GM23338 (cell line): ENCODE measurements at regions not wholly inside any gene's neighbourhood (a gene's known extent, or its start where the extent isn't known, plus 50 kb on each side); places are given as distances from the start of the nearest gene placed in this dataset.

Source experiments
- ATAC-seq: fragments of 200-7000 bp; cut with Tn5 transposase; 3 replicates; pipeline ENCODE4 v1.9.1; 2020
- DNase-seq: peaks from one replicate; pipeline ENCODE4 v3.0.0-alpha.2; 2015; ENCODE audit warnings: low spot score
- H2AFZ ChIP-seq: fragments of 200-600 bp; sonication (generic); 2 replicates; pipeline ENCODE4 v1.8.0; 2016; ENCODE audit warnings: antibody characterized with exemption, mild to moderate bottlenecking, moderate library complexity
- H3F3A ChIP-seq: fragments of 200-600 bp; sonication (generic); replicated peaks from 2 replicates; pipeline ENCODE4 v1.8.0; 2017; ENCODE audit warnings: antibody characterized with exemption, mixed run types, low read depth
- H3K27ac ChIP-seq: fragments of 200-600 bp; sonication (generic); 2 replicates; pipeline ENCODE4 v1.6.1; 2016; ENCODE audit warnings: low read depth
- H3K27me3 ChIP-seq: fragments of 200-600 bp; sonication (generic); 2 replicates; pipeline ENCODE4 v1.8.0; 2016; ENCODE audit warnings: mild to moderate bottlenecking, mixed run types, moderate library complexity; ENCODE audit not compliant: insufficient read depth
- H3K36me3 ChIP-seq: fragments of 200-600 bp; sonication (generic); 2 replicates; pipeline ENCODE4 v1.8.0; 2016; ENCODE audit warnings: mild to moderate bottlenecking; ENCODE audit not compliant: insufficient read depth
- H3K4me1 ChIP-seq: fragments of 200-600 bp; sonication (generic); 2 replicates; pipeline ENCODE4 v1.8.0; 2016; ENCODE audit warnings: mild to moderate bottlenecking, moderate library complexity; ENCODE audit not compliant: insufficient read depth
- H3K4me2 ChIP-seq: fragments of 200-600 bp; sonication (generic); 2 replicates; pipeline ENCODE4 v1.7.1; 2017; ENCODE audit warnings: mixed run types
- H3K4me3 ChIP-seq: fragments of 200-600 bp; sonication (generic); 2 replicates; pipeline ENCODE4 v1.6.1; 2016; ENCODE audit warnings: mixed run types
- H3K79me2 ChIP-seq: fragments of 200-600 bp; sonication (generic); replicated peaks from 2 replicates; pipeline ENCODE4 v1.8.0; 2017; ENCODE audit warnings: mild to moderate bottlenecking; ENCODE audit not compliant: insufficient read depth
- H3K9me2 ChIP-seq: fragments of 200-600 bp; sonication (generic); 2 replicates; pipeline ENCODE4 v1.8.0; 2017; ENCODE audit not compliant: insufficient read depth
- H4K20me1 ChIP-seq: fragments of 200-600 bp; sonication (generic); replicated peaks from 2 replicates; pipeline ENCODE4 v1.8.0; 2017; ENCODE audit warnings: mild to moderate bottlenecking; ENCODE audit not compliant: insufficient read depth
- H3K27ac Mint-ChIP-seq: 2 replicates; pipeline ENCODE4 v1.8.0; 2020; ENCODE audit warnings: inconsistent platforms, mild to moderate bottlenecking, moderate library complexity, mixed read lengths
- H3K27me3 Mint-ChIP-seq: 3 replicates; pipeline ENCODE4 v1.8.0; 2022; ENCODE audit warnings: low read depth, mild to moderate bottlenecking, moderate library complexity, mixed read lengths, inconsistent platforms; ENCODE audit not compliant: insufficient read depth, poor library complexity
- H3K36me3 Mint-ChIP-seq: 3 replicates; pipeline ENCODE4 v1.8.0; 2021; ENCODE audit warnings: low read depth, mild to moderate bottlenecking, inconsistent platforms, moderate library complexity, mixed read lengths
- H3K4me1 Mint-ChIP-seq: 3 replicates; pipeline ENCODE4 v1.8.0; 2020; ENCODE audit warnings: mild to moderate bottlenecking, inconsistent platforms, mixed read lengths
- H3K4me3 Mint-ChIP-seq: 3 replicates; pipeline ENCODE4 v1.8.0; 2021; ENCODE audit warnings: moderate library complexity, mild to moderate bottlenecking, inconsistent platforms, mixed read lengths
- H3K9me3 Mint-ChIP-seq: 3 replicates; pipeline ENCODE4 v1.8.0; 2020; ENCODE audit warnings: moderate library complexity, mild to moderate bottlenecking, inconsistent platforms, mixed read lengths
- CREB1 ChIP-seq: fragments of 250-450 bp; sonication (Bioruptor Pico); IDR thresholded peaks from 2 replicates; pipeline ENCODE4 v1.5.0; 2020; ENCODE audit warnings: low read depth, mild to moderate bottlenecking, moderate library complexity
- EZH2 ChIP-seq: fragments of 200-600 bp; sonication (generic); IDR thresholded peaks from one replicate; pipeline ENCODE4 v1.8.0; 2017; ENCODE audit warnings: antibody characterized with exemption, mild to moderate bottlenecking, low read depth; ENCODE audit not compliant: unreplicated experiment
- EZH2phosphoT487 ChIP-seq: fragments of 200-600 bp; sonication (generic); IDR thresholded peaks from one replicate; pipeline ENCODE4 v1.8.1; 2018; ENCODE audit warnings: antibody characterized with exemption; ENCODE audit not compliant: unreplicated experiment
- JUNB ChIP-seq: IDR thresholded peaks from one replicate; pipeline ENCODE4 v1.6.1; 2016; ENCODE audit warnings: antibody characterized with exemption; ENCODE audit not compliant: unreplicated experiment
- NANOG ChIP-seq: IDR thresholded peaks from 2 replicates; pipeline ENCODE4 v1.6.1; 2016; ENCODE audit warnings: antibody characterized with exemption, borderline replicate concordance
- POLR2AphosphoS5 ChIP-seq: IDR thresholded peaks from 2 replicates; pipeline ENCODE4 v1.6.1; 2016; ENCODE audit warnings: antibody characterized with exemption, low read depth
- REST ChIP-seq: IDR thresholded peaks from one replicate; pipeline ENCODE4 v1.6.1; 2018; ENCODE audit warnings: antibody characterized with exemption; ENCODE audit not compliant: unreplicated experiment
- STAT1 ChIP-seq: IDR thresholded peaks from one replicate; pipeline ENCODE4 v1.6.1; 2016; ENCODE audit warnings: antibody characterized with exemption; ENCODE audit not compliant: unreplicated experiment
- ZNF114 ChIP-seq: fragments of 250-450 bp; sonication (Bioruptor Pico); IDR thresholded peaks from 2 replicates; pipeline ENCODE4 v1.5.0; 2020; ENCODE audit warnings: mild to moderate bottlenecking, moderate library complexity
- ZNF331 ChIP-seq: fragments of 250-450 bp; sonication (Bioruptor Pico); IDR thresholded peaks from 2 replicates; pipeline ENCODE4 v1.5.0; 2020; ENCODE audit warnings: low read depth, mild to moderate bottlenecking, moderate library complexity
- TF ChIP-seq, protein P1 (sequence below), 2 experiments: fragments of 200-600 bp in 1 of 2; sonication (generic) in 1 of 2; conservative IDR thresholded peaks; 2 replicates each; pipeline versions ENCODE4 v1.5.1 to v1.6.1; 2016 to 2017; ENCODE audit warnings: antibody characterized with exemption in 2 of 2, low read depth in 2 of 2, mild to moderate bottlenecking in 2 of 2, moderate library complexity in 1 of 2
- TF ChIP-seq, protein P2 (sequence below): fragments of 250-450 bp; sonication (Bioruptor Pico); IDR thresholded peaks from 2 replicates; pipeline ENCODE4 v1.5.0; 2020; ENCODE audit warnings: mild to moderate bottlenecking, moderate library complexity
- TF ChIP-seq, protein P3 (sequence below): IDR thresholded peaks from 2 replicates; pipeline ENCODE4 v1.6.1; 2016; ENCODE audit warnings: antibody characterized with exemption

GRCh38 chr13:73732350-73732749 is 401.9 kb downstream of the KLF12 start:
- no peak overlapping the region for H3K27ac ChIP-seq
- no peak overlapping the region for H3K27ac Mint-ChIP-seq
- TF ChIP-seq ZNF114 (CRISPR knock-in tag) = no peak
- no peak for TF ChIP-seq STAT1
- TF ChIP-seq ZNF331 = no peak
- no peak for TF ChIP-seq JUNB
- no peak for TF ChIP-seq EZH2
- TF ChIP-seq REST = no peak
- no peak for TF ChIP-seq NANOG
- no peak for TF ChIP-seq EZH2phosphoT487
- TF ChIP-seq, protein P1, sequence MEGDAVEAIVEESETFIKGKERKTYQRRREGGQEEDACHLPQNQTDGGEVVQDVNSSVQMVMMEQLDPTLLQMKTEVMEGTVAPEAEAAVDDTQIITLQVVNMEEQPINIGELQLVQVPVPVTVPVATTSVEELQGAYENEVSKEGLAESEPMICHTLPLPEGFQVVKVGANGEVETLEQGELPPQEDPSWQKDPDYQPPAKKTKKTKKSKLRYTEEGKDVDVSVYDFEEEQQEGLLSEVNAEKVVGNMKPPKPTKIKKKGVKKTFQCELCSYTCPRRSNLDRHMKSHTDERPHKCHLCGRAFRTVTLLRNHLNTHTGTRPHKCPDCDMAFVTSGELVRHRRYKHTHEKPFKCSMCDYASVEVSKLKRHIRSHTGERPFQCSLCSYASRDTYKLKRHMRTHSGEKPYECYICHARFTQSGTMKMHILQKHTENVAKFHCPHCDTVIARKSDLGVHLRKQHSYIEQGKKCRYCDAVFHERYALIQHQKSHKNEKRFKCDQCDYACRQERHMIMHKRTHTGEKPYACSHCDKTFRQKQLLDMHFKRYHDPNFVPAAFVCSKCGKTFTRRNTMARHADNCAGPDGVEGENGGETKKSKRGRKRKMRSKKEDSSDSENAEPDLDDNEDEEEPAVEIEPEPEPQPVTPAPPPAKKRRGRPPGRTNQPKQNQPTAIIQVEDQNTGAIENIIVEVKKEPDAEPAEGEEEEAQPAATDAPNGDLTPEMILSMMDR (conservative IDR thresholded peaks at IDR 0.05; ENCODE audit: low read depth in 2 of 2) = no peak
- TF ChIP-seq CREB1 (CRISPR knock-in tag) = no peak
- TF ChIP-seq, protein P2, sequence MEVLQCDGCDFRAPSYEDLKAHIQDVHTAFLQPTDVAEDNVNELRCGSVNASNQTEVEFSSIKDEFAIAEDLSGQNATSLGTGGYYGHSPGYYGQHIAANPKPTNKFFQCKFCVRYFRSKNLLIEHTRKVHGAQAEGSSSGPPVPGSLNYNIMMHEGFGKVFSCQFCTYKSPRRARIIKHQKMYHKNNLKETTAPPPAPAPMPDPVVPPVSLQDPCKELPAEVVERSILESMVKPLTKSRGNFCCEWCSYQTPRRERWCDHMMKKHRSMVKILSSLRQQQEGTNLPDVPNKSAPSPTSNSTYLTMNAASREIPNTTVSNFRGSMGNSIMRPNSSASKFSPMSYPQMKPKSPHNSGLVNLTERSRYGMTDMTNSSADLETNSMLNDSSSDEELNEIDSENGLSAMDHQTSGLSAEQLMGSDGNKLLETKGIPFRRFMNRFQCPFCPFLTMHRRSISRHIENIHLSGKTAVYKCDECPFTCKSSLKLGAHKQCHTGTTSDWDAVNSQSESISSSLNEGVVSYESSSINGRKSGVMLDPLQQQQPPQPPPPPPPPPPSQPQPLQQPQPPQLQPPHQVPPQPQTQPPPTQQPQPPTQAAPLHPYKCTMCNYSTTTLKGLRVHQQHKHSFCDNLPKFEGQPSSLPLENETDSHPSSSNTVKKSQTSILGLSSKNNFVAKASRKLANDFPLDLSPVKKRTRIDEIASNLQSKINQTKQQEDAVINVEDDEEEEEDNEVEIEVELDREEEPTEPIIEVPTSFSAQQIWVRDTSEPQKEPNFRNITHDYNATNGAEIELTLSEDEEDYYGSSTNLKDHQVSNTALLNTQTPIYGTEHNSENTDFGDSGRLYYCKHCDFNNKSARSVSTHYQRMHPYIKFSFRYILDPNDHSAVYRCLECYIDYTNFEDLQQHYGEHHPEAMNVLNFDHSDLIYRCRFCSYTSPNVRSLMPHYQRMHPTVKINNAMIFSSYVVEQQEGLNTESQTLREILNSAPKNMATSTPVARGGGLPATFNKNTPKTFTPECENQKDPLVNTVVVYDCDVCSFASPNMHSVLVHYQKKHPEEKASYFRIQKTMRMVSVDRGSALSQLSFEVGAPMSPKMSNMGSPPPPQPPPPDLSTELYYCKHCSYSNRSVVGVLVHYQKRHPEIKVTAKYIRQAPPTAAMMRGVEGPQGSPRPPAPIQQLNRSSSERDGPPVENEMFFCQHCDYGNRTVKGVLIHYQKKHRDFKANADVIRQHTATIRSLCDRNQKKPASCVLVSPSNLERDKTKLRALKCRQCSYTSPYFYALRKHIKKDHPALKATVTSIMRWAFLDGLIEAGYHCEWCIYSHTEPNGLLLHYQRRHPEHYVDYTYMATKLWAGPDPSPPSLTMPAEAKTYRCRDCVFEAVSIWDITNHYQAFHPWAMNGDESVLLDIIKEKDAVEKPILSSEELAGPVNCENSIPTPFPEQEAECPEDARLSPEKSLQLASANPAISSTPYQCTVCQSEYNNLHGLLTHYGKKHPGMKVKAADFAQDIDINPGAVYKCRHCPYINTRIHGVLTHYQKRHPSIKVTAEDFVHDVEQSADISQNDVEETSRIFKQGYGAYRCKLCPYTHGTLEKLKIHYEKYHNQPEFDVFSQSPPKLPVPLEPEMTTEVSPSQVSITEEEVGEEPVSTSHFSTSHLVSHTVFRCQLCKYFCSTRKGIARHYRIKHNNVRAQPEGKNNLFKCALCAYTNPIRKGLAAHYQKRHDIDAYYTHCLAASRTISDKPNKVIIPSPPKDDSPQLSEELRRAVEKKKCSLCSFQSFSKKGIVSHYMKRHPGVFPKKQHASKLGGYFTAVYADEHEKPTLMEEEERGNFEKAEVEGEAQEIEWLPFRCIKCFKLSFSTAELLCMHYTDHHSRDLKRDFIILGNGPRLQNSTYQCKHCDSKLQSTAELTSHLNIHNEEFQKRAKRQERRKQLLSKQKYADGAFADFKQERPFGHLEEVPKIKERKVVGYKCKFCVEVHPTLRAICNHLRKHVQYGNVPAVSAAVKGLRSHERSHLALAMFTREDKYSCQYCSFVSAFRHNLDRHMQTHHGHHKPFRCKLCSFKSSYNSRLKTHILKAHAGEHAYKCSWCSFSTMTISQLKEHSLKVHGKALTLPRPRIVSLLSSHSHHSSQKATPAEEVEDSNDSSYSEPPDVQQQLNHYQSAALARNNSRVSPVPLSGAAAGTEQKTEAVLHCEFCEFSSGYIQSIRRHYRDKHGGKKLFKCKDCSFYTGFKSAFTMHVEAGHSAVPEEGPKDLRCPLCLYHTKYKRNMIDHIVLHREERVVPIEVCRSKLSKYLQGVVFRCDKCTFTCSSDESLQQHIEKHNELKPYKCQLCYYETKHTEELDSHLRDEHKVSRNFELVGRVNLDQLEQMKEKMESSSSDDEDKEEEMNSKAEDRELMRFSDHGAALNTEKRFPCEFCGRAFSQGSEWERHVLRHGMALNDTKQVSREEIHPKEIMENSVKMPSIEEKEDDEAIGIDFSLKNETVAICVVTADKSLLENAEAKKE = no peak
- TF ChIP-seq, protein P3, sequence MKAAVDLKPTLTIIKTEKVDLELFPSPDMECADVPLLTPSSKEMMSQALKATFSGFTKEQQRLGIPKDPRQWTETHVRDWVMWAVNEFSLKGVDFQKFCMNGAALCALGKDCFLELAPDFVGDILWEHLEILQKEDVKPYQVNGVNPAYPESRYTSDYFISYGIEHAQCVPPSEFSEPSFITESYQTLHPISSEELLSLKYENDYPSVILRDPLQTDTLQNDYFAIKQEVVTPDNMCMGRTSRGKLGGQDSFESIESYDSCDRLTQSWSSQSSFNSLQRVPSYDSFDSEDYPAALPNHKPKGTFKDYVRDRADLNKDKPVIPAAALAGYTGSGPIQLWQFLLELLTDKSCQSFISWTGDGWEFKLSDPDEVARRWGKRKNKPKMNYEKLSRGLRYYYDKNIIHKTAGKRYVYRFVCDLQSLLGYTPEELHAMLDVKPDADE = no peak
- no peak for TF ChIP-seq POLR2AphosphoS5
- no peak for DNase-seq
- H3F3A ChIP-seq = no peaks in the 10 kb centered on the region
- H3K36me3 Mint-ChIP-seq = no peaks in the 10 kb centered on the region
- peaks cover 3% of the 10 kb centered on the region; the same call in 1 of the 2 replicates for H3K27me3 ChIP-seq
- no peak for ATAC-seq
- no peaks in the 10 kb centered on the region for H3K9me2 ChIP-seq
- no peaks in the 10 kb centered on the region for H4K20me1 ChIP-seq
- H3K4me2 ChIP-seq = no peak overlapping the region
- H3K27me3 Mint-ChIP-seq = peaks cover 3% of the 10 kb centered on the region
- no peaks in the 10 kb centered on the region for H3K9me3 Mint-ChIP-seq
- H3K4me1 ChIP-seq = peaks cover 9% of the 10 kb centered on the region; the same call in 1 of the 2 replicates
- no peak overlapping the region for H3K4me3 ChIP-seq
- peaks cover 30% of the 10 kb centered on the region for H3K4me1 Mint-ChIP-seq
- H3K79me2 ChIP-seq = no peaks in the 10 kb centered on the region
- H3K36me3 ChIP-seq = no peaks in the 10 kb centered on the region
- no peak overlapping the region for H2AFZ ChIP-seq
- H3K4me3 Mint-ChIP-seq = no peak overlapping the region
